NCI-H1105 treated with DMSO at 0.1 percent for 48 hours (cell line): ENCODE measurements at regions not wholly inside any gene's neighbourhood (a gene's known extent, or its start where the extent isn't known, plus 50 kb on each side); places are given as distances from the start of the nearest gene placed in this dataset.
"Not testable (repeated sequence)": the region's sequence is repeated elsewhere in the genome, so short reads cannot be mapped to it uniquely, and the experiment has no call there.

ENCODE experiments used
- DNase-seq: peaks from one replicate; lab custom pipeline; 2025; lab: John Stamatoyannopoulos, UW

DNA sequence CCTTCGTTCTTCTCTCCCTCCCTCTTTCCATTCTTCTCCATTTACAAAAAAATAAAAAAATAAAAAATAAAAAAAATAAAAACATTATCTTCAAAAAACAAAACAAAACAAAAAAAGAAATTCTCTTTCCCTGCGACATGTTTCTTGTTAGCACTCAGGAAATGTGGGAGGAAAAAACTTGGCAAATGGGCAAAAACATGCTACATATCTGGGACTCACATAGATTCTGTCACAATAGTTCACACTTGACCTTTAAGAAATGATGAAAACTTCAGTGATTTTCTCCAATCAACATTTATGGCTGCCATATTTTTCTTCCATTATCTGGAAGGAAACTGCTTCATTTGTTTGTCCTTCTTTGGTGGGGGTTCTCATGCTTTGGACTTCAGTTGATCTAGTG lies 109.3 kb downstream of the PRKAB2 start:
- DNase-seq, result no peak

DNA sequence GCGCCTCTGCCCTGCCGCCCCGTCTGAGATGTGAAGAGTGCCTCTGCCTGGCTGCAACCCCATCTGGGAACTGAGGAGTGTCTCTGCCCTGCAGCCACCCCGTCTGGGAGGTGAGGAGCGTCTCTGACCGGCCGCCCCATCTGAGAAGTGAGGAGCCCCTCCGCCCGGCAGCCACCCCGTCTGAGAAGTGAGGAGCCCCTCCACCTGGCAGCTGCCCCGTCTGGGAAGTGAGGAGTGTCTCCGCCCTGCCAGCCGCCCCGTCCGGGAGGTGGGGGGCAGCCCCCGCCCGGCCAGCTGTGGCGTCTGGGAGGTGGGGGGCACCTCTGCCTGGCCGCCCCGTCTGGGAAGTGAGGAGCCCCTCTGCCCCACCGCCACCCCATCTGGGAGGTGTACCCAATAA lies 110.4 kb downstream of the PRKAB2 start:
- DNase-seq, result not testable (repeated sequence)

DNA sequence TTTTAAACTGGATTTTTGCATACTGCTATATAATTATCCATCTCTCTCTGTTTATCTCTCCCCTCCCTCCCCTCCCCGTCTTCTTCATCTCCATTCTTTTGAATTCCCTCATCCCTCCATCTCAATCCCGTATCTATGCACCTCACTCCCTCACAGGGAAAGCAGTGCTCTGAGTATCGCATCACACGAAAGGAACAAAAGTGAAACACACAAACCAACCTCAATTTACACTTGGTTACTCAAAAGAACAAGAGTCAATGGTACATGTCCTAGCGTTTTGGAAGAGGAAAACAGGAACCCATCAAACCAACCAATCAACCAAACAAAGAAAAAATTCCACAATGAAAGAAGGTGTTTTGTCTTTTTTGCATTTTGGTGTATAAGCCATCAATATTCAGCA lies 115.1 kb downstream of the NBPF12 start:
- DNase-seq, result no peak

DNA sequence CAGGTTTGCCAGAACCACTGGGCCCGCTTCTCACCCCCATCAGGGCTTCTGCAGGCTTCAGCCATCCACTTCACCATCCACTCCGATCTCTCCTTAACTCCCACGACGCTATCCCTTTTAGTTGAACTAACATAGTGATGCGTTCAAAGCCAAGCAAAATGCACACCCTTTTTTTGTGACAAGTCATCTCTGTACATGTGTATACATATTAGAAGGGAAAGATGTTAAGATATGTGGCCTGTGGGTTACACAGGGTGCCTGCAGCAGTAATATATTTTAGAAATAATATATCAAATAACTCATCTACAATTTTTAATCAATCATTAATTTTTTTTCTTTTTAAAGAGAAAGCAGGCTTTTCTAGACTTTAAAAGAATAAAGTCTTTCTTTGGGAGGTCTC lies 114.6 kb downstream of the NBPF12 start:
- no peak for DNase-seq

DNA sequence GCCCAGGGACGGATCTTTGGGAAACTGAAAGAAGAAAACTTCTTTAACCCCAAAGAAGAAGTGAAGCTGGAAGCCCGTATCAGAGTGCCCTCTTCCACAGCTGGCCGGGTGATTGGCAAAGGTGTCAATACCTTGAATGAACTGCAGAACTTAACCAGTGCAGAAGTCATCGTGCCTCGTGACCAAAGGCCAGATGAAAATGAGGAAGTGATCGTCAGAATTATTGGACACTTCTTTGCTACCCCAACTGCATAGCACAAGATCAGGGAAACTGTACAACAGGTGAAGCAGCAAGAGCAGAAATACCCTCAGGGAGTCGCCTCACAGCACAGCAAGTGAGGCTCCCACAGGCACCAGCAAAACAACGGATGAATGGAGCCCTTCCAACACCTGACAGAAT lies 114.0 kb downstream of the NBPF12 start:
- no peak for DNase-seq

DNA sequence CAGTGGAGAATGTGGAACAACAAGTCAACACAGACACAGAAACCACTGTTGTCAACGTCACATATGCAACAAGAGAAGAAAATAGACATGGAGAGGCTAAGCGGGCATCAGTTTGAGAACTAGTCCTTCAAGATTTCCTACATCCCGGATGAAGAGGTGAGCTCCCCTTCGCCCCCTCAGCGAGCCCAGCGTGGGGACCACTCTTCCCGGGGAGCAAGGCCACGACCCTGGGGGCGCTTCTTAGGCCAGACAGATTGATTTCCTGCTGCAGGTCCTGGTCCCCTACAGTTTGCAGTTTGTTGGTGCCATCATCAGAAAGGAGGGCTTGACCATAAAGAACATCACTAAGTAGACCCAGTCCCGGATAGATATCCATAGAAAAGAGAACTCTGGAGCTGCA lies 113.0 kb downstream of the NBPF12 start:
- no peak for DNase-seq

DNA sequence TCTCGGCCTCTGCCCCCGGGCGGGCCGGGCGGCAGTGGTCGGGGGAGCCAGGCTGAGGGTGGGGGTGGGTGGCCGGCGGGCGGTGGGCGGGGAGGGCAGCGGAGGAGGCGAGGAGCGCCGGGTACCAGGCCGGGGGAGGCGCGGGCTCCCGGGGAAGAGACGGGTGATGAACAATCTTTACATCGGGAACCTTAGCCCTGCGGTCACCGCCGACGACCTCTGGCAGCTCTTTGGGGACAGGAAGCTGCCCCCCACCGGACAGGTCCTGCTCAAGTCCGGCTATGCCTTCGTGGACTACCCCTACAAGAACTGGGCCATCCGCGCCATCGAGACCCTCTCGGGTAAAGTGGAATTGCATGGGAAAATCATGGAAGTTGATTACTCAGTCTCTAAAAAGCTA lies 112.5 kb downstream of the NBPF12 start:
- no peak for DNase-seq

DNA sequence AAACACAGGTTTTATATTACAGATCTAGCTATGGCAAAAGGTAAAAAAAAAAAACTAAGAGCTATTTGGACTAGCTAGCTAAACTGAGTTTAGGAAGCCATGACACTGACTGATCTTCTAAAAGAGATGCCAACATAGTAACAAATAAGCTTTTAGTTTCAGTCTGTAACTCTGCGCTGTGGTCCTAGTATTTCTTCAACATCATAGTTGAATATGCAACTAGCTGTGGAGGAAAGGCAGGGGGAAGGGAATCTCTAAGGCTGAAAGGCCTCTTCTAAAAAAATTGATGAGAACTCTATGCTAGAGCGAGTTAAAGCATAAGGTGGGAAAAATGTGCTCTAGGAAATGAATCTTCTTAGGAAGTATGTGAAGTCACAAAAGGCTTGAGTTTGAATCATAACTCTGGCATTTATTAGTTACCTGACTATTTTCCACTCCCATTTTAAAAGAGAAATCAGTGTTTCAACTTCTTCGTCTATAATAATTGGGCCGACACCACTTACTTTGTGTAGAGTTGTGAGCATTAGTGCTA lies 108.8 kb downstream of the NBPF12 start:
- DNase-seq, result not testable (repeated sequence)

DNA sequence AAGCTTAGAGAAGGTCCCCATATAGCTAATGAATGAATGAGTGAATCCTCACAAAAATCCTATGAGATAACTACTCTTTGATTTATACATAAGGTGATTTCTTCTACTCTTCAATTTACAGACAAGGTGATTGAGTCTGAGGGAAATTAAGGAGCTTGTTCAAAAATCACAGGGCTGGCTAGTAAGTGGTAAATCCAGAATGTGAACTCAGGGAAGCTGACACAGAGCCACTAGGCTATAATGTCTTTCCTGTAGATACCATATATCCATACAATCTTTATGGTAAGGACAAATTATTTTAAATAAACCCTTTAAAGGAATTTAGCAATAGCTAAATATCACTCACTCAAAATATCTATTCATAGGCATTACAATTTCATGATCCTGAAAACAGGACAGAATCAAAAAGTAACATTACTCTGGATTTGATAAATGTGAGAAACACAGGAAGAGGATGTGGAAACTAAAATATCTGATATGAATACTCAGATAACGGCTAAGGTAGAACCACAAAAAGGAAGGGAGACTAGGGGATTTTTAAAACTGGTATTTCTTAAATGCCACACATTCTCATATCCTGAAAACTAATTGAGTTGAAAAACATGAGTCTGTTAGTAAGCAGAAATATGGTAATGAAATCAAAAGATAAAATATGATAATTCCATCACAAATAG lies 108.2 kb downstream of the NBPF12 start:
- no peak for DNase-seq
